Umbilical cord (tissue), 1 donor: ENCODE measurements at regions not wholly inside any gene's neighbourhood (a gene's known extent, or its start where the extent isn't known, plus 50 kb on each side); places are given as distances from the start of the nearest gene placed in this dataset.

Source experiments
- DNase-seq: peaks from one replicate; pipeline ENCODE4 v3.0.0-alpha.2; 2015; ENCODE audit warnings: low spot score

DNA sequence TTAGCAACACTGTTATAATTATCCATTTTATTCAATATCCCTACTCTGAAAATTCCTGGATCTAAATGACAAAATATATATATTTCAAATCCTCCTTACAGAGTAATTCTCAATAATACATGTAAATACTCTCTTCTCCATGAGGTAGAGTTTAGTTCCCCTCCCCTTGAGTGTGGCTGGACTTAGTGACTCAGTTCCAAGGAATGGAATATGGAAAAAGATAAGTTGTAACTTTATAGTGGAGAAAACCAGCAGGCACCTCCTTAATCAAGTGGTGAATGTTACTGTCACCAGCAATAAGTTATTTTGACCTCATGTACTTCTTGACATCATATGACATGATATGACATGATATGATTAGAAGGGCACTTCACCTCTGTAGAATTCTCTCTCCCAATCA is 302.0 kb downstream of the RAB28 start:
- peak; percentile 5 for DNase-seq

- no peak for DNase-seq
Observed at GRCh38 chr4:13181681-13182080, 302.5 kb downstream of the RAB28 start.

DNA sequence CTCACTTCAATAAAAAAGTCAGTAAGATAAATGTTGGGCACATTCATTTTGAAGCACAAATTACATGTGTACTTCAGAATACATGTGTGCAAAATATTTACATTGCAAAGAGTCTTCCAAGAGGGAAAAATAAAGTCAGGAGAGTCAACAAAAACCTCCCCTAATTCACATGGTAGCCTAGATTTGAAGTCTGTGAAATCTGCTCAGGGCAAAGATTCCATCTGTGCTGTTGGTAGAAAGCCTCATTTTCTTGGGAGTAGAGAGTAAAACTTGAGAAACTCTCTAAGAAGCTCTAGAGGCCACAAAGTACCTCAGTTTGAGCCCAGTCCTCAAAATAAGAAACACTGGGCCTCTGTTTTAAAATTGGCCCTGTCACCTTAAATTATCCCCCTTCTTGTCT is 303.4 kb downstream of the RAB28 start:
- no peak for DNase-seq

- no peak for DNase-seq
Observed at GRCh38 chr4:13178621-13179020, 305.5 kb downstream of the RAB28 start.

DNA sequence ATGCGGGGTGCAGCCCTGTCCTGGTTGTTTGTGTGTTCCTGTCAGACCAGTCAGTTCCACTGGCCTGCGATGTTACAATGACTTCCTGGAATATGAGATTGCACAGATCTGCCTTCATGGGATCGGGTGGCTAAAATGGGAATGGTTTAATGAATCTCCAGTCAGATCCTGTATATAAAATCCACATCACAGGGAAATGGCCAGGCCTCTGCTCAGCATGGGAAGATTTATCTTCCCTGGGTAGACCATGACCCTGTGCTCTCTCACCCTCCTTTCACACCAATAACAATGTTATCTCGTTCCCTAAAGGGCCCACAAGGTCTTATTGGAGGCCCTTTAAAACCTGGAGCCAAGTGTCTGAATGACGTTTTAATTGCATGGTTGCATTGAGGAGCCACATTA is 307.4 kb downstream of the RAB28 start:
- no peak for DNase-seq

DNA sequence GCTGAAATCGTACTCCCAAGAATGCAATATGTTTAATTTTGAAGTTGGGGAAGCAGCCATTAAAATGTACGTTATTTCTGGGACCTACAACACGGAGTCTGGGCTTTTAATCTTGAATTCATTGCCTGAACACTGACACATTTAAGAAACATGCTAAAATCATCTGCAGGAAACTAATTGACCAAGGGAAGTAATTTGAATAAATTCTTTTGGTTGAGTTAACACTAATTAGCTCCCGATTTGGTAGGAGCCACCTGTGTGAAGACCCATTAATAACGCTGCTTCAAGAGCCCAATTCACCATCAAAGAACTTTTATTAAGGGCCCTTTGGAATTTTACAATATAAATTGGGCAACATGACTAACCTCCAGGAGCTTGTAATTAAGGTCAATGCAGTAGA is 309.2 kb downstream of the RAB28 start:
- DNase-seq = no peak

- DNase-seq = no peak
Observed at GRCh38 chr4:13174001-13174400, 310.1 kb downstream of the RAB28 start.

GRCh38 chr4:13171292-13172057 is 312.7 kb downstream of the RAB28 start:
- no peak for DNase-seq

DNA sequence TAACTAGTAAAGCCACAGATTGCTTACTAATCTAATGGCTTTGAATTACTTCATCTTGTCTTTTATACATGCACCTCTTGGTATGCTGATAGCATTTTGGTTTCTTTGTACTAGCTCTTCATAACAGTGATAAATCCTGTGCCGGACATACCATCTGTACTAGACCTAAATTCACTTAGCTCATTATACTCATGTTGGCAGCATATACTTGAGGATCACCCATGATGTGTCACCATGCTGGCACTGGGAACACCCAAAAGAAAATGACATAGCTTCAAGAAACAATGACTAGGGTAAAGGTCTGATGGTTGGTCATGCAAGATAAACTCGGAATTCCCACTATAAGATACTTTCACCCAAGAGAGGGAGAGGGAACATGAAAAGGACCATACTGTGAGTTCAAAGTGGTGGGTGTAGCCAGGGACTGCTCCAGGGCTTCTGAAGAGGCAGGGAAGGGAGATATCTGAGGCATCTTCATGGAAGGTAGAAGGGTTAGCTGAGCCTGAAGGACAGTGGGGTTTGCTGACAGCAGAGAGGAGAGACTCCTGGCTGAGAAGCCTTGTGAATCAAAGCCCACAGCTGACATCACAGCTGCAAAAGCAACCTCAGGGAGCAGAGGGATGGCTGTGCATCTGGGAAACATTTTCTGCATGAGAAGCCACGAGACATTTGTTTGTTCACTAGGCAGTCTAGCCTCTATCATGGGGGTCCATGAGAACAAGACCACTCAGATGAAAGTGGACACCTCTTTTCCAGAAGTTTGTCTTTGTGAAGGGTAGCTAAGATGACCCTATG is 314.2 kb downstream of the RAB28 start:
- no peak for DNase-seq

GRCh38 chr4:13168326-13168725 is 315.8 kb downstream of the RAB28 start:
- no peak for DNase-seq

DNA sequence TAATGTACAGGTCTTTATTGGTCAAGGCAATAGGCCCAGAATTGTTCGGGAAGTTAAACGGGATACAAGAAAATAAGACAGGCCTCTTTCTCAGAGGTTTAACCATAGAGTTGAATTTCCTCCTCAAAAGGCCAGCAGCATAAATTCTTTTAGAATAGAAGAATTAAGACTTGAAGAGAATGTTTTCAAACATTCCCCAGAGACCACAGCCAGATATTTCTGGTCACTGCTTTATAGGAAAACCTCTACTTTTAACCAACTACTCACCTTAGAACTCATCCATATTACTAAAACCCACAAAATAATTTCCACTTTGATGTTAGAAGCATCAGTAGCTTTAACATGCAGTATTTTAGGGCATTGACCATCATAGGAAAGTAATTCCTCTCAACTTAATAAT is 317.9 kb downstream of the RAB28 start:
- DNase-seq = no peak

DNA sequence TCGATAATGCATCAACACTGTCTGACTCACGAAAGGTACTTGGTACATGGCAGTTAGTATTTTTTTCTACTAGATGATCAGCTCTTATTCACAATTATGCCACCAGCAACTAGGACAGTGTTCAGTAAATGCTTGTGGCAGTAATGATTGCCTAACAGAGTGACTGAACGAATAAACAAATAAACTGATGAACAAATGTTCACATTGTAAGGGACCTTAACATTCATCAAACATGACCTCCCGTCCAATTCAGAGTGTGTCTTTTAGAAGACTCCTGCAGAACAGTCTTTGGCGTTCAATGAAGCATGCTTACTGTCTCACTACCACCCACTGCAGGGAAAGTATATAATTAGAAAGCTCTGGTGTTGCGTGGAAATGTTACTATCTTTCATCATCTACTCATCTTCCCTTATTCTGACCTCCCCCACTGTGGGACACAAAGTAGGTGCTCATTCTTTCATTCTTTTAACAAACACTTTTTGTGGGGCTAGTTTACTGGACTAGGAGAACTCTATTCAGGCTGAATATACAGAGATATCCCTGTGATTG is 319.3 kb downstream of the RAB28 start:
- no peak for DNase-seq

GRCh38 chr4:13162886-13163285 is 321.3 kb downstream of the RAB28 start:
- peak; percentile 3 for DNase-seq

DNA sequence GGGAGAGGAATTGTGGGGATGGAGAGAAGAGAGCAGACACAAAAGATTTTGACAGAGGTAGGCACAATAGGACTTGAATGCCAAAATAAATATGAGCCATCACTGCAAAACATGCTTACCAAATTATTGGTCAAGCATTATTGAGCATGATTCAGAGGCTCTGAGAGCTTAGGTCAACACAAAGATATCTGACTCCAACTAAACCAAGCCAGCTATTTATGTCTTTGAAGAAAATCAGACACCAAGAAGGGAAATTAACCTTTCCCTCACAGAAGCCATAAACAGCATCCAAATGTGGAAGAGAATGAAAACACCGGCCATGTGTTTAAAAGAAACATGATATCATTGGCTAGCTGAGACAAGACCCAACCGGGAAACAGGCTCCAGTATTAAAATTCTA is 323.2 kb downstream of the RAB28 start:
- no peak for DNase-seq

DNA sequence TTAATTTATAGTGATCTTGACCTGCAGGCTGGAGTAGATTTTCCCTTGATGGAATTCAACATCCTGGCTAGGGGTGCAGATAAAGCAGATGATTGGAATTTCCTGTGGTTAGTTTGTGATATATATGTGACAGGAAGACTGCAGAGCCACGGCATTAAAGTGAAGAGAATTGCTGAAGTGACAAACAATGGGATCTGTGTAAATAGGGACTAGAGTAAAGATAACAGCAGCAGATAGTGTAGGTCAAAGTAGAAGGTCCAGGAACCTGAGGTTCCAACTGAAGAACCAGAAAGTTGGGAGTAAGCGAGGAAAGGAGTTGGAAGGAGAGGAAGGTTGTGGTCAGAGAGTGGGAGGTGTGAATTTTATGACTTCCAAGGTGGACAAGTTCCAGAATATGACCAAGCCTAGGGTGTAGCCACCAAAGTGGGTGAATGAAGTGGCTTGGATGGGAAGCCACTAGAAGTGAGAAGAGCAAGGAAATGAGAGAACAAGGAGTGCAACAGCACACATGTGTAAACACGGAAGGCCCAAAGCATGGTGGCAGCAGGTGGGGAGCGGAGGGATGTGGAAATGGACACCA is 325.0 kb downstream of the RAB28 start:
- DNase-seq = no peak

DNA sequence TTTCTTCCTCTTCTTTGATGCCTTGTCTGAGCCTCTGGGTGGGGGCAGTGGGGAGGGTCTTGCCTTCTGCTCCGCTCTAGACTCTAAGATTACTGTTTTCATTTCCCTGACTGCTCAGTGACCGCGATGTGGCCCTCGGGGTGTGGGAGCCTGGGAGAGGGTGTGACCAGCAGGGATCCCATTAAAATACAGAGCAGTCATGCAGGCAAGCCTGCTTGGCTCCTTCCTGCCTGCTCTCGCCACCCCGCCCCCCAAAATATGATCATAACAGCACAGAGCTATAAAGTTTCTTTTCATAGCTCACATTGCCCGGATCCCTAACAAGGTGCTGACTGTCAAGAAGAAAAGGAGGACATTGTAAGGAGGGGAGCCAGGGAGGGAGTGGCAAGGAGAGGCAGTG is 332.9 kb downstream of the RAB28 start:
- no peak for DNase-seq

DNA sequence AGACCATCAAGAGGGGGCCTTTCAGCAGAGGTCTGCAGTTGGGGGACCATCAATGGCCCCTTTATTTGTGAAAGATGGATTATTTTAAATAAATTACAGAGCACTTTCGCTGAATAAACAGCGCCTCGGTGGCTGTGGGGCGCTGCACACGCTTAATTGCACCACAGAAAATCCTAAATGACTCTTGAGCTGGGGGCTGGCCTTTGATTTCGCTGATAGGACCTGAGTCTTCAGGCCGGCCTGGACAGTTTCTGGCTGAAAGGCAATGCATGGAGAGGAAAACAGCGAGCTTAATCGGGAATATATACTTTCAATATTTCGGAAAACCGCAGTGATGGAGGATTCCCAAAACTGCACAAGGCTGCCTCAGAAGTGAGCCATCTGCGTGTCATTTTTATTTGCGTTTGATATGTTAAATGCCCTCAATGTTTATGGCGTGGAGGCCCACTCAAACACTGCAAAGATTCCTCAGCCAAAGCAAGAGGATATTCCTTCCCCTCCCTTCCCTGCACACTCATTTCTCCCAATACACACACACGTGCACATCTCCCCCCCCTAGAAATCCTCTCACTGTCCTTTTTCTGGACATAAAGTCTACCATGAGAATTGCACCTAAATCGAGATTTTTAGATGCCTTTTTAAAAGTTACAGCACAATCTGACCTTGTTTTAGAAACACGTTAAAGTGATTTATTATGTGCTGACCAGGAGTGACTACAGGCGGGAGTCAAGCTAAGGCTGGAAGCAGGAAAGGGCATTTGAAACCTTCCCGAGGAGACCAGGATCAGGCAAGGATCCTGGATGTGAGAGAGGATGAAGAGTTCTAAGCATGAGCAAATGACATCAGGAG is 340.7 kb downstream of the RAB28 start:
- peak; percentile 22 for DNase-seq

DNA sequence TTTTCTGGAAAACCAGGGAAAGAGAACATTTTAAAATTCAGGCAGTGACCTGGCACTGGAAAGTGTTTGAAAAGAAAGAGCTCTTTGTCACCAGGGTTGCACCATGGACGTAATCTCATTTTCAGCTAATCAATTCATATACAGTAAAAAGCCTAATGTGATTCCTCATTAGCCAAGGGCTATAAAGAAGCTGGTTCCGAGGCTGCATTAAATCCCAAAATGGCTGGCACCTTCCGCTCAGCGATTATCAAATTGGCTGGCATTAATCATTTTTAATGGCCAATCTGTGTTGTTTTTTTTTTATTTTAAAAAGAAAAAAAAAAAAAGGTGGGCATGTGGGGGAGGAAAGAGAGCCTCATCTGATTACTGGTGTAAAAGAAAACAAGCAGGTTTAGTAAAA is 341.4 kb downstream of the RAB28 start:
- no peak for DNase-seq

DNA sequence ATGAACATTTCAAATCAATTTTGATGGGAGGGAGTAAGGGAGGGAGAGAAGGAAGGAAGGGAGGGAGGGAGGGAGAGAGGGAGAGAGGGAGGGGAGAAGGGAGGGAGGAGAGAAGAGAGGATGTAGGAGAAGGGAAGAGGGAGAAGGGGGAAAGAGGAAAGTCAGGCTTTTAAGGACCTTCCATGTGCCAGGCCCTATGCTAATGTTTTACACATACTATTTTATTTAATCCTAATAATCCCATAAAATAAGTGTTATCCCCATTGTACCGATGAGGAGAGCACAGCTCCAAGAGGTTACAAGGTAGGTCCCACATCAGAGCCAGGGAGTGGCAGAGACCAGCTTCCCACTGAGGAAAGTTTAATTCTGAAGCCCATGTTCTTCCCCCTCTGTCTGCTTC is 341.9 kb downstream of the RAB28 start:
- DNase-seq = no peak

GRCh38 chr4:13137390-13137789 is 346.8 kb downstream of the RAB28 start:
- DNase-seq = no peak

DNA sequence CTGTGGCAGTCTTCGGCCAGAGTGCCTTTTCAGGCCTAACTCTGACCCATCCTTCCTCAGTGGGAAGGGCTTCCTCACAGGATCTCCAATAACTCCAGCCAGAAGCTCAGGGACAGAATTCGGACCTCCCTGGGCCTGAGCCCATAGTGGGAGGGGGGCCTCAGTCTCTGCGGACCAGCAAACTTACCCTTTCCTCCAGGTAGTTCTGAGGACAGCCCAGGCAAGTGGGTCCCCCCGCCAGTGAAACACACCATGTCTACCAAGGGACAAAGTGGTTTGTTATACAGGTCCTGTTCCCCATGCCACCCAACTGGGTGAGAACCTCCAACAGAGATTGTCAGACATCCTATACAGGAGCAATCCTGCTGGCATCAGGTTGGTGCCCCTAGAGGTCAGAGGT is 350.4 kb downstream of the RAB28 start:
- no peak for DNase-seq

DNA sequence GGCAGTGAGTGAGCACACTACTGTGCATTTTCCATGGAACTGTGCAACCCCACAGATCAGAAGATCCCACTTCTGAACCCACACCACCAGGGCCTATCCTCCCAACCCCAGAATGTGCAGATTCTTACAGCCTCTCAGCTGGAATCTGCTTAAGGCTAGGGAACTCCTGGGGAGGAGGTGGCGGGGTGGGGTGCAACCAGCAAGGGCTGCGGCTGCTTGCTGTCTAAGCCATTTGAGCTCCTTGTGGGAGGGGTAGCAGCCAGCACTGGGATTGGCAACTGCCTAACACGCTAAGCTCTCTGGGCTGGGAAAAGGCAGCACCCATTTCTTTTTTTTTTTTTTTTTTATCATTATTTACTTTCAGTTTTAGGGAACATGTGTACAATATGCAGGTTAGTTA is 353.3 kb downstream of the RAB28 start:
- DNase-seq = no peak
